HG02981 (cell line): ENCODE measurements at regions not wholly inside any gene's neighbourhood (a gene's known extent, or its start where the extent isn't known, plus 50 kb on each side); places are given as distances from the start of the nearest gene placed in this dataset.

Source experiments
- ATAC-seq: cut with Tn5 transposase; IDR thresholded peaks from one replicate; pipeline ENCODE4 v1.9.1; 2021; ENCODE audit warnings: mild to moderate bottlenecking, moderate library complexity; ENCODE audit not compliant: unreplicated experiment

- ATAC-seq: no peak
Measured at GRCh38 chr5:53825016-53825415, 264.6 kb downstream of the NDUFS4 start.

GRCh38 chr5:53825926-53826325 lies 265.5 kb downstream of the NDUFS4 start:
- no peak for ATAC-seq

GRCh38 chr5:53826504-53826903 lies 266.1 kb downstream of the NDUFS4 start:
- no peak for ATAC-seq

GRCh38 chr5:53827211-53827651 lies 266.8 kb downstream of the NDUFS4 start:
- no peak for ATAC-seq

- ATAC-seq: no peak
Measured at GRCh38 chr5:53831496-53831895, 271.1 kb downstream of the NDUFS4 start.
